GM18519 (cell line): ENCODE measurements at regions not wholly inside any gene's neighbourhood (a gene's known extent, or its start where the extent isn't known, plus 50 kb on each side); places are given as distances from the start of the nearest gene placed in this dataset.

Experiments used
- ATAC-seq: cut with Tn5 transposase; IDR thresholded peaks from one replicate; pipeline ENCODE4 v1.9.1; 2021; ENCODE audit warnings: mild to moderate bottlenecking, moderate library complexity; ENCODE audit not compliant: unreplicated experiment, low FRiP score

DNA sequence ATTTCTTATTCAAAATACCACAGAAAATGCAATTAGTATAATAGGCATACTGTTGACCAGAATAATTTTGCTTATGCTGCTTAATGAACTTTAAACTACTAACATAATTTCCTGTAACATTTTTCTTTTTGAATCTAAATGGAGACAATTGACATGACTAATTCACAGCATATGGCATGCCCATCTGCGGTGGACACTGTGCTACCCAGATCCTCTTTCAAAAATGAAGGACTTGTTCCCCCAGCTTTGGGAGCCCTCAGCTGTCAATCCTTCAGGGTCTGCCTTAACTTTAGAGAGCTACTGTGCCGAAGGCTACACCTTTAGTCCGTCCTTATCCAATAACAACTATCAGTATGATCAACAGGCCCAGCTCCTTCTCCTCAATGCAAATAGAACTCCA lies 789.0 kb downstream of the PLA2G4A start:
- no peak for ATAC-seq

DNA sequence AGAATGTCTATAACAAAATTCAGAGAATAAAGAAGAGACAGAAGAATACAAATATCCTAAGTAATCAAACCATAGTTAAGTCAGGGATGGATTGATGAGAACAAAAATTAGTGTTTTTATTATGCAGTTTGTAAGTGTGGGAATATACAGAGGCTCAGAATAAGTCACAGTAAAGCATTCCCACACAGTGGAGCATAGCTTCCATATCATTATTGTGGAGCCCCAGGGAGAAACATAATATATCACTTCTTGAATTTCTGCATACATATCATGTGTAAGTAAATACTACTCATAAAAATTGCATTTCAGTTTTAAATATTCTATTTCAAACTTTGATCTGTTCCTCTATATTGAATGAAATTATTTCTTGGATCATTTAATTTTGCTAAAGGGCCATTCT lies 790.4 kb downstream of the PLA2G4A start:
- no peak for ATAC-seq

DNA sequence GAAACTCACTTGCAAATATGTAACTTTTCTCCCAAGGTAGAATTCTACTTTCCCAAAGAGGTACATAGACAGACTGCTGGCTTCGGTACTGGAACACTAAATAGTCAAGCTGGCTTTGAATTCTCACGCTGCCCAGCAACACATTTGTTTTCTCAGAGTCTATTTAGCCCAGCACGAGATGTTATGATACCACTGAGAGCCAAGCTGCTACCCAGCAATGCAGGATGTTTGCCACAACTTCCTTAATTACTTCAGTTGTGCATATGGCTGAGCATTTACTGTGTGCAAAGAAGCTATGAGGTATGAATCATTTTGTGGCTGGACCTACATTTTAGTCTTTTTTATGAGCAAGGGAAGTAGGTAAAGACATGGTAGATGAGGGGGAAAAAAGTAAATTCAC lies 793.2 kb downstream of the PLA2G4A start:
- peak; percentile 44 for ATAC-seq

DNA sequence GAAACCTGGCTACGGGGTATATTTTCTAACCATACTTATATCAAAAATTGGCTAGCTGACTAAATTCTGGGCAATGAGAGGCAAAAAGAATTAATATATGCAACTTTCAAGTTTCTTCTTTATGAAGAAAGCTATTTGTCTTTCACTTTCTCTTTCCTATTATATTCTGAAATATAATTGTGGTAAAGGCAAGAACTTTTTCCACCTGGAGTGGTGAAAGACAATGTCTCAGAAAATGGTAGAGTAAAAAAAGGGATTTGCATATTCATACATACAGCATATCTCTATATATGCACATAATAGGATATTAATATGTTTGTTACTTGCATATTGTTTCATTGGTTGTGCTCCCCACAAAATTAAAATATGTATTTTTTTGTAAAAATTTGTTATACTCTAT lies 793.8 kb downstream of the PLA2G4A start:
- peak; percentile 36 for ATAC-seq

DNA sequence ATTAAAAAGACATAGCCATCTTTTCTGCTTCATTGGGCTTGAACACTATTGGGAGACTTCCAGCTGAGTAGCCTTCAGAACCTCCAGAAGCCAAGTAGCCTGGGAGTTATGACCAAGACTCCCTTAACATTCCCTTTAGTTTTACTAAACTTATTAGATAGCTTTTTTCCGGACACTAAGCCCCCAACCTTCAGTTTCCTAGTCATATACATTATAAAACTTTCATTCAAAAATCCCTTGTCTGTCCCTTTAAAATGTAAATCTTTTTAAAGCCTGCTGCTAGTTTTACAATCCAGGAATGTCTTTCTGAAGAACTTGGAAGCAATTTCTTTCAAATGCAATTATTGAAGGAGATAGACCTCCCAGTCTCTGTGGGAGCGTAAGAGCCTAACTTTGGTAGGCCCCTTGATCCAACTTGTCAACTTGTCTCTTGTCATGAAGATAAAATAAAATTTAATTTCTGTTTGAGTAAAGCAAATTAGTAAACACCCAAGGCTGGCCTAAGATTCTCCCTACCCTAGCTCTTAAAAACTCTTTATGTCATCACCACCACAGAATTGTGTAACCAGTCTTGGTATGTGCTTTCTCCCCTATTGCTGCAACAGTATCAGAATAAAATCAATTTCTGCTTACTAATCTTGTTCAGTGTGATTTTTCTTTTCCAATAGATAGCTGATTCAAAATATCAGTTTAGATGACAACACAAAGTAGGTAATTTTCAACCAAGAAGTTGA lies 796.2 kb downstream of the PLA2G4A start:
- no peak for ATAC-seq

DNA sequence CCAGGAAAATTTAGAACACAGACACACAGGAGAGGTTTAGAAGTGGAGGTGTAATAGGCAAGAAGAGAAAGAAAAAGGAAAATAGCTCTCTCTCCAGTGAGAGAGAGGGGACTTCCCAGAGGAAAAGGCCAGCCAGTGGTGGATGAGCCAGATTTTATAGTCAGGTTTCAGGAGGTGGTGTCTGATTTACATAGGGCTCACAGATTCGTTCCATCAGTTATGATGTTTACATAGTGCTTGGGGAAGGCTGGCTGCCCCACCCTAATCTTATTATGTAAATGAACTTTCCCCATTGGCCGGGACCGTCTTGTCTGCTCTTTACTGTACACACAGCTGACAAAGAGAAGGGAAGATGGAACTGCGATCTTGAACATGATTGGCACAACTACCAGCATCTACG lies 797.3 kb downstream of the PLA2G4A start:
- ATAC-seq: no peak

DNA sequence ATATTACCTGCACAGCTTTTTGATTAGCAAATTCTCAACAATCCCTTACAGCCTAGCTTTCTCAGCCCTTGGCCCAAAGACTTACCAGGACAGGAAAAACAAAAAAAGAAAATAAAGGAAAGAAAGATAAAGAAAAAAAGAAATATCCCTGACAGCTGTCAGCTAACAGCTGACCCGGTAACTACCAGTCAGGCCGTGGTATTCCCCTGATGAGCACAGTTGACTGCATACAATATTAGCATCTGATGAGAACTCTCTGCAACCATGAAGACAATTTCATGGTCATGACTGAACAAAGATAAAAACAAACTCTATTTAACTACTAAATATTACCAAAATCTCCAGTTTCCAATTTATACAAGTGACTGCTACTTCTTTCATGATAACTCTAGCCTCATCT lies 798.8 kb downstream of the PLA2G4A start:
- ATAC-seq: no peak

DNA sequence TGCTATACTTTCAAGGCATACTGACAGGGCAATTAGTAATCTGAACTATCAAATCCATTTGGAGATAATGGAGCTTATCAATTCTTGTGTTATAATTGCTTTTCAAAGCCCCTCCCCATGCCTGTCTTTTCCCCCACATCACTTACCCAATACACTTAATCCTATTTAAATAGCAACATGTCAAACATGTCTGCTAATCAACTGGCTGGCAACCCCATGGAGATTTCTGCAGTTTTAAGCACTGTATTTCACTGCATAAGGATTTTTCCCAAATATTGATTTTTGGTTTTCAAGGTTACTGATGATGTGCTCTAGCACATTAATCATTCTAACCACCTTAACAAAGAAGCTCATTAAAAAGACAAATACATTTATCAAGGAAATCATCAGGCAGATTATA lies 800.3 kb downstream of the PLA2G4A start:
- ATAC-seq: no peak

DNA sequence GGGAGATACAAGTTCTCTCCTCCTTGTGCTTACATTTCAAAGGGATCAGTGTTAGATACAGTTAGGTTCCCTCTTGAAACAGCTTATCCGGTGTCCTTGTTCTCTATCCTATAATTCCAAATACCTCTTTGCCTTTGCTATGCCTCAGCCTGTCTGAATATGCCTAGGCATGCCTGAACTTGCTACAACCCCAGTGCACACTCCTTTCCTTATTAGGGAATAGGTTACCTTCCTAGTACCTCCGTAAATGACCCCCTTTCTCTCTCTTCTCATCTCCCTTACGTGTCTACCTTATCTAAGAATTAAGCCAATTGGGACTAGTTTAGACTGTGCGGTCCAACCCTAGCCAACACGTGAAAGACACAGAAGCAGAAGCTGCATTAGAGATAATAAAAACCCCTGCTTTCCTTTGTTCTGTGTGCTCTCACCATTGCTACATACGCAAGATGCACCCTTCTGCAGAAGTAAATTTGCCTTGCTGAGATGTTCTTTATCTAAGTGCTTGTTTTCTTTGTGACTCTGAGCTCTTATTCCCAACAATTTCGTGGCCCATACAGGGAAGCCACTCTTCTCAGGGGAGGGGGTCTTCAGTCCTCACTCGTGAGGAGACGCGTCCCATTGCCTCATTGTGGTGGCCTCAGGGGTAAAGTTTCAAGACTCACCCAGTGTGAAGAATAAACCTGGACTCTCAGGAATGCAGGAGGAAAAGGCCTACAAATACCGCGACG lies 802.1 kb downstream of the PLA2G4A start:
- ATAC-seq: no peak

DNA sequence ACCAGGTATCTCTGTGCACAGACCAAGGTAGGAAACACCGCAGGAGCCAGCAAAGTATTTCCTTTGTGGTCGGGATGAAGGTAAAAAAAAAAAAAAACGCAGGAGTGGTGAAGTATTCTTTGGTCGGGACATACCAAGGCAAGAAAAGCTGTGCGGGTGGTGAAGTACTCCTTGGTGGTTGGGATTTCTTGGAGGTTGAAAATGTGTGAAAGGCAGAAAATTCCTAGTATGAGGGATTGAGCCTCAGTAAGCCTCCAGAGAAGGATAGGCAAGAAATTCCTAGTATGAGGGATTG lies 802.6 kb downstream of the PLA2G4A start:
- no peak for ATAC-seq

DNA sequence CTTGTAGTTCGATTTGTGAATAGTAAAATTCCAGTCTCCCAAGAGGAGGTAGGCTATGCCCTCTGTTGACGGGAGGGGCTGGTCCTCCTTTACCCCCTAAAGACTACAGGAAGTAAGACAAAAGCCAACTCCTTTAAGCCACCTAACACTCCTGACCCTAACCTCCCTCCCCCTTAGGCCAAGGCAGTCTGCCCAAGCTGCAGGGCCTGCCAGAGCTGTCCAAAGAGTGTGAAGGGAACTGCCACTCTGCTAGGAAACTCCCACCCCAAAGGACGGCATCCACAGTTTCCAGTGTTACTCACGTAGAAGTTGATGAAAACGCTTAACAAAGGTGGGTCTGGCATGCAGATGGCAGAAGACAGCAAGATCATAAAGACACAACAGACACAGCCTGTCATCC lies 803.2 kb downstream of the PLA2G4A start:
- ATAC-seq: no peak

DNA sequence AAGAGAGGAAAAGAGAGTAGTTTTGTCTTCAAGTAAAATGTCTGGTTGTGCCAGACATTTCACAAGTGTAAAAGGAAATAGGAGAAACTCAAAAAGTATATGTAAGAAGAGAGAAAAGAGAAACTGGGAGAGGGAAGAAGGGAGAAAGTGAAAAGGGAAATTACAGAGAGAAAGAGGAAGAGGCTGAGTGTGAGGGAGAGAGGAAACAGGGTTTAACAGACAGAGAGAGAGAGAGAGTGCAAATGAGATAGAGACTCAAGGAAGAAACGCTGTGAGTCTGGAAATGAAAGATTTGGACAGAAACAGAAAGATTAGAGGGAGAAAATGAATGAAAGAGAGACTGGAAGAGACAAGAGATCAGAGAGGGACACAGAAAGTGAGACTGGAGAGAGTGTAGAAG lies 806.2 kb downstream of the PLA2G4A start:
- no peak for ATAC-seq

DNA sequence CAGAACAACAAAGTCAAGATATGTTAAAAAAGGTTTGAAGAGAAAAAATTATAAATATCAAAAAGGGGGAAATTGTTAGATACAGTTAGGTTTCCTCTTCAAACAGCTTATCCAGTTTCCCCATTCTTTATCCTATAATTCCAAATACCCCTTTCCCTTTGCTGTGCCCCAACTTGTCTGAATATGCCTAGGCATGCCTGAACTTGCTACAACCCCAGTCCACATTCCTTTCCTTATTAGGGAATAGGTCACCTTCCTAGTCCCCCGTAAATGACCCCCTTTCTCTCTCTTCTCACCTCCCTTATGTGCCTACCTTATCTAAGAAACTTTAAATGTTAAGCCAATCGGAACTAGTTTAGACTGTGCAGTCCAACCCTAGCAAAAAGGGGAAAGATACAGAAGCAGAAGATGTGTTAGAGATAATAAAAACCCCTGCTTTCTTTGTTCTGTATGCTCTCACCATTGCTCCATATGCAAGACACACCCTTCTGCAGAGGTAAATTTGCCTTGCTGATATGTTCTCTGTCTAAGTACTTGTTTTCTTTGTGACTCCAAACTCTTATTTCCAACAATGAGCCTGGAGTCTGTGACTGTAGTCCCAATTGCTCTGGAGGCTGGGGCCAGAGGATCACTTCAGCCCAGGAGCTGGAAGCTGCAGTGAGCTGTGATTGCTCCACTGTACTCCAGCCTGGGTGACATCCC lies 810.1 kb downstream of the PLA2G4A start:
- ATAC-seq: no peak

DNA sequence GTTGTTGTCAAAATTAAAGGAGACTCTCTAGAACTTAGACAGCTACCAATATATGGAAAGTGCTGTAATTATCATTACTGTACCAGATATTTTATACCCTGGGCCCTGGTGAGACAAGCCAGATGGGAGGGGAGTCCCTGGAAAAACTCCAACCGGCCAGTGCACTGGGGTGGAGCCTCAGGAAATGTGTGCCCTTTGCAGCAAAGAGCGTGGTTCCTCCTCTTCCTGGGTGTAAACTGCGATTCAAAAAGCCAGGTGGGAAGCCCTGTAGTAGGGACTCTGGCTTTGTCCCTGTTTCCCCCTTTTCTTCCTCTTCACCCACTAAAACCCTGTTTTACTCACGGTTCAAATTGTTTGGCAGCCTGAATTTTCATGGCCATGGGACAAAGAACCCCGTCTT lies 812.3 kb downstream of the PLA2G4A start:
- no peak for ATAC-seq

DNA sequence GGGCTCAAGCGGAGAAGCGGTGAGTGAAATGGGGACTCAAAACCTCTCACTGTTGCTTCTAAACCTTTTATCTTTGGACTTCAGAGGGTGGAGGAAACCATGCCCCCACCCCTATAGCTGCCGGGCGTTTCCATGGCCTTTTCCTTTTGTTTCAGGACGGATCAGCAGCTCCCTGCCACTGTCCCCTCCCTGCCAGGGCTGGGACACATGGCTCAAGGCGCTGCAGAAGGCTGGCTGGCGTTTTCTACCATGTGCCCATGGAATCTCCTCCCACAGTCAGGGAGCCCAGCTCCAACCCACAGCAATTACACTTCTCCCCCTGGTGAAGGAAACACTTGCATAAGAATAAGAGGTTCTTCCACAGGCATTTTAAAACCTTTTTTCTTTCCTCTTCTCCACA lies 812.7 kb downstream of the PLA2G4A start:
- no peak for ATAC-seq

DNA sequence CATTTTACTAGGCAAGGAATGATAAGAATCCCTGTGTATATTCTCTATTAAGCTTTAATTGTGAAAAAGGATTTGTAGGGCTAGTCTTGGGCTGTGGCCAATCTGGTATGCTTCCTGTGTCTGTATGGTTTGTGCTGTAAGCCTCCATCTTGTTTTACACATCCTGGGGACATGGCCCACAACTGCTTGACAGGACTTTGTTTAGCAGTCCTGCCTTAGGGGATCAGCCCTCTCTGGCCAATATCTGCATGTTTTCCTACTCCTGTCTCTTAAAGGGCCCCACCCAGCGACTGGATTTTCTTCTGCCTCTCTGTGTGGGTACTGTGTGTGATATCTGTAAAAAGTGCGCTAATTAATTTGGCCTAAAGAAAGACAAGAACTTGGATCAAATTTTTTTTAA lies 813.2 kb downstream of the PLA2G4A start:
- ATAC-seq: no peak

DNA sequence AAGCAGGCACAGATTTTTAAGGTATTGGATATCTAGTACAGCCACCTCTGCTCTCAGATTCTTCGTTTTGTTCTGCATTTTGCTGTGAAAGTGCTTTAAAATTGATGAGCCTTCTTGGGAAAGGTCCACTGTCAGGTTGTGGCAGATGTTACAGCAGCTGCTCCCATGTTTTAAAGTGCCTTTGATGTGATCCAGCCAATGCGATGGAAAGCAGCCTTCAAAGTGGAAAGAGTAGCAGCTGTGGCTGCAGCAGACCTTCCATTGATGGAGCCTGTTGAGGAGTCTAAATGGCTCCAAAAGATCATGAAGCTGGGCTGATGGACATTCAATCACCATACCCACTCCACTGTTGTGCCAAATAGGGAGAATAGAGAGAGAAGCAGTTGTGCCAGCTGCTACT lies 816.9 kb downstream of the PLA2G4A start:
- no peak for ATAC-seq

DNA sequence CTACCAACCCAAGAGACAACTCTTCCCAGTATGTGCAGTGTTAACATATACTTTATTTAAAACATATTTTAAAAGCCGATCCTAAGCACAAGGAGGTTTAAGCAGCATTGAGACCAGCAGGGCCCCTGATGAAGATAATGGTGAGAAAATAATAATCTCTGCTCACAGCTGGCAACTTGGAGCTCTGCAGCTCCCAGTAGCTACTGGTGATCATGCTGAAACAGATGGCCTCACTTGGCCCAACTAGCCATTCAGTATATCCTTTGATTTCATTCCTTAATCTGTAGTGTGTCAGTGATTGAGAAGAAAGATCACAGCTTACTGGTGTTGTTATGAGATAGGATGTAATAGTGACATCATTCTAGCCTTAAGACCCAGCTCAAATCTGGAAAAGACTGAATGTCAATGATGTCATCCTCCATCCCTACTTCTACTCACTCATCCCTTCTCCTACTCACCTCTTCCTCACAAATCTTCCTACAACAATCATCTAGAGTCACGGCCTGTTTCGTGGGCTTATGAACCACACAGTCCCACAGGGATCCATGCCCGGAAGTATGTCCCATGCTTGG lies 817.9 kb downstream of the PLA2G4A start:
- no peak for ATAC-seq

DNA sequence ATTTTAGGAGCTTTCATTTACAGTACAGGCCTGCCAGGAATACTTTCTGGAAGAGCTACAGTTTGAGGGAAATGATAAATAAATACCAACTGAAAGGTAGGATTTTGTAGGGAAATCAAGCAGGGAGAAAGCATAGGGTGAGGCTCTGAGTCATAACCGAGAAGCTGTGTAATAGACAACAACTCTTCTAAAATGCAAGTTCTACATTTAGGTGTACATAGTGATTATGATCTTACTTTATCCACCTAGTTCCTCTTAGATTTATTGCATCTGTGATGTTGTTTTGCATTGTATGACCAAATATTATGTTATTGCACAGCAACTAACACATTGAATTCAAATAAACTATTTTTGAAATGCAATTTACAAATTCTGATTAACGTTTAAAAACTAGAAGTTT lies 819.3 kb downstream of the PLA2G4A start:
- no peak for ATAC-seq

DNA sequence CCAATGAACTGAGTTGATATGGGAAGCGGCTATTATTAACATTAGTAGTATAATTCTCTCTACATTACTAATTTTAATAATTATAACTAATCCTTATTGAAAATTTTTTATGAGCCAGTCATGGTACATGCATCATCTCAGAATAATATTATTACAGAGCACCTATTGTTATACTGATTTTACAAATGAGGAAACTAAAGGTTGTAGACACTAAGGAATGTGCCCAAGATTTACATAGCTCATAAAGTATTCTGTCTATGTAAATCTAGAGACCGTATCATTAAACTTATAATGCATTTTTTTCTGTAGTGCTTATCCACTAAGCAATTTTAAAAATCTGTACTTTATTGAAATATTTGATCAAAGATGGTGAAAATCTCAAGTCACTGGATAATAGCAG lies 825.9 kb downstream of the PLA2G4A start:
- no peak for ATAC-seq

DNA sequence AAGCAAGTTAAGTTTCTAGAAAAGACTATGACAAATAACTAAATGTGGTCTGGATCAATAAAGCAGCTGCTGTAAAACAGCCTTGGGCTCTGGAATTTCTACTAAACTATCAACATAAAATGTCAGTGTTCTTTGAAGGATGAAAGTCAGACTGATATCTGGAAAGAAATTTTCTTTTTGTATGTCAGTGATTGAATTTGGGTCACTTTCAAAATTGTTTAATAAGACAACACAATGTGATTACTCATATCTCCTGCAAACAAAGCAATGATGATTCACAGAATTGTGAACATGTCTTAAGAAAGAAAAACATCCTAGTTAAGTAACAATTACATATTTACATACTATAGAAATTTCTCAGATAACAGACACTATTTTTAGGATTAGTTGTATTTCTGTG lies 826.4 kb downstream of the PLA2G4A start:
- ATAC-seq: no peak

DNA sequence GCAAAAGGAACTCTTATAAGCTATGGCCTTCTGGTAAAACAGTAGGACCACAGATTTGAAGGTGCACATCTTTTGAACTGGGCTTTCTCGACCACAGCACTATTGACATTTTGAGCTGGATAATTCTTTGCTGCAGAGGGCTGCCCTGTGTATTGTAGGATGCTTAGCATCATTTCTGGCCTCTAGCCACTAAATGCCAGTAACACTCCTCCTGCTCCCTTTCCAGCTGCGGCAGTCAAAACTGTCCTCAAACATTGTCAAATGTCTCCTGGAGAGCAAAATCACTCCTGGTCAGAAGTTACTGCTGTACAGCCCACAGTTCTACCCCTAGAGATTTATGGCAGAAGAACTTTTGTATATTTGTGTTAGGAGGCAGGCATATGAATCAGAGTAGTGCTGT lies 836.7 kb downstream of the PLA2G4A start:
- ATAC-seq: no peak
